ENCODE measurements at regions not wholly inside any gene's neighbourhood (a gene's known extent, or its start where the extent isn't known, plus 50 kb on each side); places are given as distances from the start of the nearest gene placed in this dataset.
A peak's percentile ranks its signal among the peaks of the same experiment; 100 is the strongest.

- Histone ChIP-seq H3K27me3 (ENCODE audit: low read depth) (peaks cover 43% of the 10 kb centered on the region), H3K36me3 (no peaks in the 10 kb centered on the region), H3K4me1 (no peaks in the 10 kb centered on the region), H3K27ac (replicated peaks) (no peak overlapping the region), H3K4me3 (no peak overlapping the region), H3K9me3 (replicated peaks) (peaks cover 22% of the 10 kb centered on the region)
- no peak for DNase-seq
- no peak for TF ChIP-seq CTCF (IDR thresholded peaks at IDR 0.05; ENCODE audit: borderline replicate concordance)
- intact Hi-C loops (cut with micrococcal nuclease) = no loop called here
Observed at GRCh38 chr1:221469476-221469875, 272.4 kb downstream of the DUSP10 start.

GRCh38 chr1:221470000-221470698 is 271.7 kb downstream of the DUSP10 start:
- Histone ChIP-seq H3K4me3 (no peak overlapping the region), H3K36me3 (no peaks in the 10 kb centered on the region), H3K27me3 (ENCODE audit: low read depth) (peaks cover 43% of the 10 kb centered on the region), H3K27ac (replicated peaks) (no peak overlapping the region), H3K9me3 (replicated peaks) (peaks cover 22% of the 10 kb centered on the region), H3K4me1 (no peaks in the 10 kb centered on the region)
- no peak for DNase-seq
- TF ChIP-seq CTCF (IDR thresholded peaks at IDR 0.05; ENCODE audit: borderline replicate concordance) = no peak
- intact Hi-C loops (cut with micrococcal nuclease) = loop anchor here (10.0 kb wide), 1 partner anchor 985 kb away; no protein-coding TSS in a partner anchor

GRCh38 chr1:221473411-221473810 is 268.5 kb downstream of the DUSP10 start:
- H3K4me3 ChIP-seq = no peak overlapping the region
- H3K27me3 ChIP-seq (ENCODE audit: low read depth) = peaks cover 51% of the 10 kb centered on the region
- DNase-seq = no peak
- intact Hi-C loops (cut with micrococcal nuclease) = loop anchor here (10.0 kb wide), 1 partner anchor 981 kb away; no protein-coding TSS in a partner anchor
- peaks cover 7% of the 10 kb centered on the region for H3K9me3 ChIP-seq (replicated peaks)
- no peaks in the 10 kb centered on the region for H3K36me3 ChIP-seq
- H3K27ac ChIP-seq (replicated peaks) = no peak overlapping the region
- H3K4me1 ChIP-seq = no peaks in the 10 kb centered on the region
- TF ChIP-seq CTCF (IDR thresholded peaks at IDR 0.05; ENCODE audit: borderline replicate concordance) = no peak

GRCh38 chr1:221477252-221477651 is 264.6 kb downstream of the DUSP10 start:
- Histone ChIP-seq H3K9me3 (replicated peaks) (no peaks in the 10 kb centered on the region), H3K36me3 (no peaks in the 10 kb centered on the region), H3K4me1 (no peaks in the 10 kb centered on the region), H3K4me3 (no peak overlapping the region), H3K27me3 (ENCODE audit: low read depth) (peaks cover 29% of the 10 kb centered on the region), H3K27ac (replicated peaks) (no peak overlapping the region)
- intact Hi-C loops (cut with micrococcal nuclease) = loop anchor here (10.0 kb wide), 1 partner anchor 978 kb away; no protein-coding TSS in a partner anchor
- no peak for TF ChIP-seq CTCF (IDR thresholded peaks at IDR 0.05; ENCODE audit: borderline replicate concordance)
- DNase-seq = no peak

- no peaks in the 10 kb centered on the region for H3K36me3 ChIP-seq
- intact Hi-C loops (cut with micrococcal nuclease) = loop anchor here (10.0 kb wide), 1 partner anchor 977 kb away; no protein-coding TSS in a partner anchor
Observed at GRCh38 chr1:221478050-221478949, 263.6 kb downstream of the DUSP10 start.

More at GRCh38 chr1:221478050-221478949, 263.6 kb downstream of the DUSP10 start:
- Histone ChIP-seq H3K4me1 (no peaks in the 10 kb centered on the region), H3K27me3 (ENCODE audit: low read depth) (peaks cover 19% of the 10 kb centered on the region), H3K9me3 (replicated peaks) (no peaks in the 10 kb centered on the region), H3K4me3 (no peak overlapping the region), H3K27ac (replicated peaks) (no peak overlapping the region)
- TF ChIP-seq CTCF (IDR thresholded peaks at IDR 0.05; ENCODE audit: borderline replicate concordance) = peak; percentile 69
- DNase-seq = peak; percentile 48
